Lower leg skin (tissue), 4 donors: ENCODE measurements at regions not wholly inside any gene's neighbourhood (a gene's known extent, or its start where the extent isn't known, plus 50 kb on each side); places are given as distances from the start of the nearest gene placed in this dataset.
A peak's percentile ranks its signal among the peaks of the same experiment; 100 is the strongest.

Source experiments
- DNase-seq, 2 donors: peaks; one replicate each; pipeline ENCODE4 v3.0.0-alpha.2; 2019; ENCODE audit warnings: low spot score in 2 of 2
- H3K4me3 ChIP-seq: fragments of 200-600 bp; sonication (generic); 2 replicates; pipeline ENCODE4 v1.5.1; 2017; ENCODE audit warnings: mild to moderate bottlenecking, low read depth; ENCODE audit not compliant: poor library complexity, severe bottlenecking
- CTCF ChIP-seq, 3 donors: fragments of 450-650 bp; IDR thresholded peaks; one replicate each; pipeline ENCODE4 v1.5.1; 2016; ENCODE audit warnings: antibody characterized with exemption in 3 of 3, mild to moderate bottlenecking in 3 of 3, moderate library complexity in 2 of 3
- POLR2A ChIP-seq, 2 donors: fragments of 450-650 bp; IDR thresholded peaks; one replicate each; pipeline ENCODE4 v1.6.1; 2016 to 2017; ENCODE audit warnings: antibody characterized with exemption in 2 of 2, mild to moderate bottlenecking in 1 of 2, moderate library complexity in 1 of 2
- WGBS, 2 donors: methylation state at CpG; one replicate each; pipeline ENCODE4 v1.1.5; 2018; 5-methylcytosine and 5-hydroxymethylcytosine counted together
- intact Hi-C: fragments of 100-400 bp; cut with DNase I; formaldehyde crosslinking; loops from one replicate; pipeline ENCODE4 v1.15.0; 2023; ENCODE audit warnings: low total_unique reads

- no peak overlapping the region for H3K4me3 ChIP-seq
- intact Hi-C loops: no loop called here
- 68 to 75% methylated on average over 8 of the region's 8 CpGs for WGBS, 2 donors
- DNase-seq: no peak
- TF ChIP-seq POLR2A (IDR thresholded peaks at IDR 0.05) (no peak), CTCF (IDR thresholded peaks at IDR 0.05) (no peak)
Observed at GRCh38 chr6:44561832-44562665, 174.5 kb downstream of the CDC5L start.

- intact Hi-C loops: no loop called here
- TF ChIP-seq POLR2A (IDR thresholded peaks at IDR 0.05) (no peak), CTCF (IDR thresholded peaks at IDR 0.05) (no peak)
- no peak overlapping the region for H3K4me3 ChIP-seq
- DNase-seq: no peak
- WGBS, 2 donors: 72 to 73% methylated on average over 11 of the region's 11 CpGs
Observed at GRCh38 chr6:44563397-44563796, 175.9 kb downstream of the CDC5L start.

GRCh38 chr6:44564906-44565524 is 177.5 kb downstream of the CDC5L start:
- intact Hi-C loops: no loop called here
- TF ChIP-seq CTCF (IDR thresholded peaks at IDR 0.05): no peak
- no peak for TF ChIP-seq POLR2A (IDR thresholded peaks at IDR 0.05)
- DNase-seq: no peak
- H3K4me3 ChIP-seq: no peak overlapping the region
- 66 to 70% methylated on average over 6 of the region's 6 CpGs for WGBS, 2 donors

GRCh38 chr6:44567406-44567805 is 179.9 kb downstream of the CDC5L start:
- 85 to 88% methylated on average over 4 of the region's 4 CpGs for WGBS, 2 donors
- TF ChIP-seq CTCF (IDR thresholded peaks at IDR 0.05) (no peak), POLR2A (IDR thresholded peaks at IDR 0.05) (no peak)
- peak in 1 of 2 donors; percentile 23 for DNase-seq
- intact Hi-C loops: no loop called here
- H3K4me3 ChIP-seq: no peak overlapping the region

GRCh38 chr6:44569131-44569530 is 181.6 kb downstream of the CDC5L start:
- DNase-seq: no peak
- no peak overlapping the region for H3K4me3 ChIP-seq
- WGBS, 2 donors: 69 to 90% methylated on average over 3 of the region's 3 CpGs
- intact Hi-C loops: no loop called here
- TF ChIP-seq POLR2A (IDR thresholded peaks at IDR 0.05) (no peak), CTCF (IDR thresholded peaks at IDR 0.05) (no peak)
